HG03175 (cell line): ENCODE measurements at regions not wholly inside any gene's neighbourhood (a gene's known extent, or its start where the extent isn't known, plus 50 kb on each side); places are given as distances from the start of the nearest gene placed in this dataset.
"Not testable (repeated sequence)": the region's sequence is repeated elsewhere in the genome, so short reads cannot be mapped to it uniquely, and the experiment has no call there.

Experiments used
- ATAC-seq: cut with Tn5 transposase; IDR thresholded peaks from one replicate; pipeline ENCODE4 v1.9.1; 2021; ENCODE audit warnings: mild to moderate bottlenecking, moderate library complexity; ENCODE audit not compliant: unreplicated experiment

DNA sequence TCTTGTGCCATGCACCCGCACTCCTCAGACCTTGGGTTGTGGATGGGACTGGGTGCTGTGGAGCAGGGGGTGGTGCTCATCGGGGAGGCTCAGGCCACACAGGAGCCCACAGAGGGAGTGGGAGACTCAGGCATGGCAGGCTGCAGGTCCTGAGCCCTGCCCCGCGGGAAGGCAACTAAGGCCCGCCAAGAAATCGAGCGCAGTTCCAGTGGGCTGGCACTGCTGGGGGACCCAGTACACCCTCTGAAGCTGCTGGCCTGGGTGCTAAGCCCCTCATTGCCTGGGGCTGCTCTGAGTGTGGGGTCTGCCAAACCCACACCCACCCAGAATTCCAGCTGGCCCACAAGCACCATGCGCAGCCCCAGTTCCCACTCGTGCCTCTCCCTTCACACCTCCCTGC is 450.5 kb upstream of the FGF16 start:
- no peak for ATAC-seq

DNA sequence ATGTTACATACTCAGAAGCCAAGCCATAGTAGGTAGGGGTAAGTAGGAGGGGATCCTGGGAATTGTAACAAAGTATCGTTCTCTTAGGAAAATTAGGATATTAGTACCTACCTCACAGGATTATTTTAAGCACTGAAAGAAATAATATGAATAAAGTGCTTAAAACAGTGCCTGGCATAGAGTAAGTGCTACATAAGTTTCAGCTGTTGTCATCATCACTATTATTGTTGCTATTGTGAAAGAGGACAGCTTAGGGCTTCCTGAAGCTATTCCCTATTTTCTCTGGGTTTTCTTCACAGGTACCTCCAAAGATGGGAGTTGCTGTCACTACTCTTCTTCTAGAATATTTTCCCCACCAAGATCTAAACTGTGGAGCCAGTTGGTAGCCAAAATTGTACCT is 443.7 kb upstream of the FGF16 start:
- ATAC-seq = no peak

DNA sequence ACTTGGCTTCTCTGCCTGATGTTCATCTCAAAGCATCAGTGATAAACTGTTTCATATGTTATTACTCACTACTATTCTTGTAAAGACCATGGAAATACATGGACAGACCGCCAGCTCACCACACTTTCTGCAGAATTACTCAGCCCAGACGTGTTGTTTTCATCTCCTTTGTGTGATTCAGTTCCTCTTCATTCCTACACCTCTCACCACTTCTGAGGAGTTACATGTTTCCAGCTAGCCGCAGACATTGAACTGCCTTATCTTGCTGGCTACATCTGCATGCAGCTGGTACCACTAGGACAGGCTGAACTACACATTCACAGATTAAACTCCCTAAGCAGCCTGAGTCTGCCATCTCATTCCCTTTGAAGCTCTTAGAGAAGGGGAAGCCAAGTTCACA is 443.2 kb upstream of the FGF16 start:
- no peak for ATAC-seq

DNA sequence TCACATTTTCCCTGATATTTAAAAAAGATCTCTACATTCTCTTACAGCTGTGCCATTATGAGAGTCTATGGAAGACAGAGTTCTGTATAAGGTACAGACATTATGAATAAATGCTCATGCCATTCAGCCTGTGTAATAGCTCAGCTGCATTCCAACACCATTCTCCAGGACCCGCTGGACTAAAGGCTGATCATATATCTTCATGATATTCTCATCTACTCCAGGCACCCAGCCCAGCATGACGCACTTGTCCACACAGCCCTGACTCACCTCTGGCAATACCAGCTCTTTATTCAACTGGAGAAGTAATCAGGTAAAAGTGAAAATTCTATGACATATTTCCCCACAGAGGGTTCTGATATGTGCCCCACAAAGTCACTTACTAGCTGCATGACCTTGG is 437.5 kb upstream of the FGF16 start:
- ATAC-seq = no peak

DNA sequence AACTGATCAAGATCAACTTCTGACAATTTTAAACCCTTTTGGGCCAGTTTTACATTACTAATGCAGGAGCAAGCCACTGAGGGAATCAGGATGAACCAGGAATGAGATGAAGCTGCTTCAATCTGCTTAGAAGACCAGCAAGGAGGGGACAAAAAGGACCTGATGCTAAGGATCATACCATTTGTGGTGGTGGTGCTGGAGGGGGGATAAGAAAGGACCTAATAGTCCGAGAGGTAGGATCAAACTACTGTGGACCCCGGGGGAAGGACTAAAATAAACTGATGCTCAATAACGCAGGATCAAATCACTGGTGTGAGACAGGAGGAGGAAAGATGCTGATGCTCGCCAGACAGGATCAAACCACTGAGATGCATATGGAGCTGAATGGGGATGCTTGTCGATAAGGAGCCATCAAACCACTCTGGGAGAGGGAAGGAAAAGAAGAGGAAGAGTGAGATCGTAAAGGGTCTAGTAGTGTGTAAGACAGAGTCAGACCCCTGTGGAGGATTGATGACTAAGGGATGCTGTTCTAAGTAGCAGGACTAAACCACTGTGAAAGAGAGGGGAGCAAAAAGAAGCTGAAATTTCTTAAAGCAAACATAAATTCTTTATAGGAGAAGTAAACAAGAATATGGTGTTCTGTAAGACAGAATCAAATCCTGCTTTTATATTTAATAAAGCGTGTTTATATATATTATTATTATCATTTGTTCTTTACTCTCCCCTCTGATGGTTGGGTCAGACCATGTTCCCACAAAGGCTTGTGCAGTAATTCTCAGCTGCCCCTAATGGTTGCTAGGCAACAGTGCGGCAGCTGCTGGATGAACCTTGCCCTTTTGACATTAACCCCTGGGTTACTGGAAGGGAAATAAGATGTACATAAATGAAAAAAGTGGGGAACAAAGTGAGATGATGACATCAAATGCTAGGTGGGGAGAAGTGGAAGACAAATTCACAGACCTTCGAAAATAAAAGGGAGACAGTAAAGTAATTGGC is 432.5 kb upstream of the FGF16 start:
- ATAC-seq = no peak

DNA sequence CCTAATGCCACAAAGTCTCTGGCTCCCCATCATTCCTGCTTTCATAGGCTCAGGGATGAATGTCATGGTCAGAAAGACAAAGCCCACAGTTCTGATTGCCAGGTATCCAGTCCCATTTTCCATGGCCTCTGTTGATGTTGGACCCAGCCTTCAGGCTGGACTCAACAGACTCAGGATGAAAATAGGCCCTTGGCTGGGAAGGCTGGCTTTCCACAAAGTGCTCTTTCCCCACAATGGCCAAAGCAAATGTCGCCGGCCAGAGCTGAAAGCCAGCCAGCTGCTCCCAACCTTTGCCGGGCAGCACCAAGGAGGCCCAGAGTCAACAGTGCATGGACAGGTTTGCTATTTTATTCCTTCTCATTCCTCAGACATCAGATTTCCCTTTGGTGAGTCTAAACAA is 430.1 kb upstream of the FGF16 start:
- ATAC-seq = no peak

DNA sequence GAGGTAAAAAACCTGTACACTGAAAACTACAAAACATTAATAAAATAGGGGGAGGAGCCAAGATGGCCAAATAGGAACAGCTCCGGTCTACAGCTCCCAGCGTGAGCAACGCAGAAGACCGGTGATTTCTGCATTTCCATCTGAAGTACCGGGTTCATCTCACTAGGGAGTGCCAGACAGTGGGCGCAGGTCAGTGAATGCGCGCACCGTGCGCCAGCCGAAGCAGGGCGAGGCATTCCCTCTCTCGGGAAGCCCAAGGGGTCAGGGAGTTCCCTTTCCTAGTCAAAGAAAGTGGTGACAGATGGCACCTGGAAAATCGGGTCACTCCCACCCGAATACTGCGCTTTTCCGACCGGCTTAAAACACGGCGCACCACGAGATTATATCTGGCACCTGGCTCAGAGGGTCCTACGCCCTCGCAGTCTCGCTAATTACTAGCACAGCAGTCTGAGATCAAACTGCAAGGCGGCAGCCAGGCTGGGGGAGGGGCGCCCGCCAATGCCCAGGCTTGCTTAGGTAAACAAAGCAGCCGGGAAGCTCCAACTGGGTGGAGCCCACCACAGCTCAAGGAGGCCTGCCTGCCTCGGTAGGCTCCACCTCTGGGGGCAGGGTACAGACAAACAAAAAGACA is 400.9 kb upstream of the FGF16 start:
- ATAC-seq = not testable (repeated sequence)

DNA sequence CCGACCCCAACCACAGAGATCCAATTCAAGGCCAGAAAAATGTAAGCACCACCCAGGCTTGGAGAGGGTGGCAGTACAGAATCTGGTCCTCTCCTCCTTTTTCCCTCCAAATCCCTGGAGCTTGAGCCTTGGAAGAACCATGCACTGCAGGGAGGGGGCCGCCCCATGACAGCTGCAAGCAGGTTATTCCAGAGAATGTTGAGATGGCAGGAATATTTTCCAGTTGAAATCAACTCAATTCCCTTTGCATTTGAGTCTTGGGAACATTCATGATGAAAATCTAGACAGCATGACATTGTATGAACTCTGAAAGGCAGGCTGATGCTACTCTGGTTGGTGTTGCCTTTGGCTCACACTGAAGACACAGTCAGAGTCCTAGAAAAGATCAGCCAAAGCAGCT is 386.6 kb upstream of the FGF16 start:
- ATAC-seq = no peak

DNA sequence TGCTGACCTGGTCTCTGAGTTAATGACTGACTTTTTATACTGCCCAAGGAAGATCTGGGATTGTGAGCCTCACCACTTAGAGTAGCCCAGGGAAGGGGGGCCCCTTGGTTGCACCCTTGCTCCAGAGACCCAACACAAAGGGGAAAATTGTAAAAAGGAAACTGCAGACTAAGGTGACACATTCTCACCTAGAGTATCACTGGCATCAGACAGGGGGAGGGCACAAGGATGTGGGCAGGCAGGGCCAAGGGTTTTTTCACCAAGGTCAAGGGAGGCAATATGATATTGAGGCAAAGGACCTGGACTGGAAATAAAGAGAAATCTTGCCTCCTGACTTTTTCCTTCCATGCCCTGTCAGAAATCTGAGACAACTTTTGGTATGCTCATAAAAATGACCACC is 386.2 kb upstream of the FGF16 start:
- no peak for ATAC-seq

DNA sequence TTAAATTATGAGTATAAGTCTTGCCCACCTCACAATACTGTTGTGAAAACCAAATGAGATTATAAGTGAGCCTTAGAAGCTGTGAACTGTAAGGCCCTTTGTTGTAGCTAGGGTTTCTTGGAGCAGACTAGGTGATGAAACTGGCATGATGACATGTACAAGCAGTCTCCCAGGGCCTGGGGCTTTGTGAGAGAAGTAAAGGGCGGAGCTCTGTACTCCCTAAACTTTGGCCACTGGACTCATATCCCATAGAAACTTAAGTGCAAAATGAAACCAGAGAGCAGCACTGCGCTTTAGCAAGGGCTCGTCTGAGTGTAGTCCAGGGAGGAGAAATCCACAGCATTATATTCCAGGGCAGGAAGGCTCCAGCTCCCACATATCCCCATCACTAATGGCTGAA is 385.6 kb upstream of the FGF16 start:
- ATAC-seq = no peak

DNA sequence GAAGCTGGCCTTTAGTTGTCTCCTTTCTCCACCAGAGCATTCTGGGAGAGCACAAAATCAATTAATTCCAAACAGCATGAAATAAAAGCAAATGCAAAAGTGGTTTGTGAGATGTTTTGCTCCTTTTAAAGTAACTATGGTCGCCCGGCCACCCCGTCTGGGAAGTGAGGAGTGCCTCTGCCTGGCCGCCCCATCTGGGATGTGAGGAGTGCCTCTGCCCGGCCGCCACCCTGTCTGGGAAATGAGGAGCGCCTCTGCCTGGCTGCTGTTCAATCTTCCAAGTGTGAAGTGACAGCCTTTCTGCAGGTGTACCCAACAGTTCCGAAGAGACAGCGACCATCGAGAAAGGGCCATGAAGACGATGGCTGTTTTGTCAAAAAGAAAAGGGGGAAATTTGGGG is 381.3 kb upstream of the FGF16 start:
- ATAC-seq = no peak

DNA sequence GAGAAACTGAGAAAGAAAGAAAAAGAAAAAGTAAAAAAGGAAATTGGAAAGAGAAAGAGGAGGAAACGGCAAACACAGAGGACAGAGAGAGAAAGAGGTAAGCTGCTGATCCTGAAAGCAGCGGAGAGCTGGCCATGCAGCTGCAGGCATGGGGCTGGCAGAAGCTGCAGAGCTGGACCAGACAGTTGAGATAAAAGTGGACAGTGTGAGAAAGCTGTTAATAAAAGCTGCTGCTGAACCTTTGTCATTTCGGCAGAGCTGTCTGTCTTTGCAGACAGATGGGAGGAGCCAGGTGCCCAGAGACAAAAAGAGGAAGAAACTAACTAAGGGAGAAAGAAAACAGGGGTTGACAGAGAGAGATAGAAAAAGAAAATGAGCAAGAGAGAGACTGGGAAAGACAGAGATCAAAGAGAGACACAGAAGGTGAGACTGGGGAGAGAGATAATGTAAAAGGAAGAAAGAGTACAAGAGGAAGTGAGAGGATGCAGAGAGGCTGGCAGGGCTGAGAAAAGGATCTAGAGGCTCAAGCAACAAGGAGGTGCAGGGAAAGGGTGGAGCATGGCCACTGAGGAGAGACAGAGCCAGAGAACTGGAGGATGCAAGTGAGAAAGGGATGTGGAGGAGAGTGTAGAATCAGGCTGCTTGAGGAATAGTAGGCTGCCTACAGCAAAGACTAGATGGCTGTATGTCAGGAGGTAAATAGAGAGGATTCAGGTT is 376.8 kb upstream of the FGF16 start:
- peak; percentile 46 for ATAC-seq

DNA sequence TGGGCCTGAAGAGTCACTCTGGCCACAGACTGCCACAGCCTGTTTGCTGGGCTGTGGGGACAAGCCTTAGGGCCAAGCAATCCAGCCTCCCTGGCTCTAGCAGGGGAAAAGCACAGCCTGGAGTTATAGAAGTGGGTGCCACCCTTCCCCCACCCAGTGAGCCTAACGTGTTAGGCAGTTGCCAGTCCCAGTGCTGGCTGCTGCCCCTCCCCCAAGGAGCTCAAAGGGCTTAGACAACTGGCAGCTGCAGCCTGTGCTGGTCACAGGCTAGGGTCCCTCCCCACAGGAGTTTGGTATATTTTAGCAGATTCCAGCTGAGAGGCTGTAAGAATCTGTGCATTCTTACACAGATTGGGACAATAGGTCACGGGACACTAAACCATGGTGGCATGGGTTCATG is 370.3 kb upstream of the FGF16 start:
- no peak for ATAC-seq

DNA sequence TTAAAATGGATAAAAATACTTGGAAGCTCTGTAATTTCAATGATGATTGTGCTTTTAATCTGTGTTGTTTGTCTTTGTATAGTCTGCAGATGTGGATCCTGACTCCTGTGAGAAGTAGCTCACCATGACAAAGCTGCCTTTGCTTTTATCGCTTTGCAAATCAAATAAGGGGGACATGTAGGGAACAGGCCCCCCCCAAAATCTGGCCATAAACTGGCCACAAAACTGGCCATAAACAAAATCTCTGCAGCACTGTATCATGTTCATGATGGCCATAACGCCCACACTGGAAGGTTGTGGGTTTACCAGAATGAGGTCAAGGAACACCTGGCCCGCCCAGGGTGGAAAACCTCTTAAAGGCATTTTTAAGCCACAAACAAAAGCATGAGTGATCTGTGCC is 366.0 kb upstream of the FGF16 start:
- not testable (repeated sequence) for ATAC-seq

DNA sequence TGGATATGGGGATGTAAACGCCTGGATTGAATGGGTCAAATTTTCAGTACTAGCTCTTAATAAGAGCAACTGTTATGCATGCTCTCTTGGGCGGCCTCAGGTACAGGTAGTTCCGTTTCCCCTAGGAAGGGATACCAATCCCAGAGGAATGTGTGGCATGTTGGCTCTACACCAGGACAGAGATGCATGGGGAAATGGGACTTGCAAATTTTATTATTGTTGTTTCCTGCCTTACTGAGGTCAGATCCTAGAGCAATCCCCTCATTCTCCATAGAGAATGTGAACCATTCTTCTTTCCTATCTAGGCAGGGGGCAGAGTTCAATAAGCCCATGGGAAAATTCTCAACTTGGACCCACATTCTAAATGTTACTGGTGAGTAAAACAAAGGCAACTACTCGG is 361.8 kb upstream of the FGF16 start:
- no peak for ATAC-seq

DNA sequence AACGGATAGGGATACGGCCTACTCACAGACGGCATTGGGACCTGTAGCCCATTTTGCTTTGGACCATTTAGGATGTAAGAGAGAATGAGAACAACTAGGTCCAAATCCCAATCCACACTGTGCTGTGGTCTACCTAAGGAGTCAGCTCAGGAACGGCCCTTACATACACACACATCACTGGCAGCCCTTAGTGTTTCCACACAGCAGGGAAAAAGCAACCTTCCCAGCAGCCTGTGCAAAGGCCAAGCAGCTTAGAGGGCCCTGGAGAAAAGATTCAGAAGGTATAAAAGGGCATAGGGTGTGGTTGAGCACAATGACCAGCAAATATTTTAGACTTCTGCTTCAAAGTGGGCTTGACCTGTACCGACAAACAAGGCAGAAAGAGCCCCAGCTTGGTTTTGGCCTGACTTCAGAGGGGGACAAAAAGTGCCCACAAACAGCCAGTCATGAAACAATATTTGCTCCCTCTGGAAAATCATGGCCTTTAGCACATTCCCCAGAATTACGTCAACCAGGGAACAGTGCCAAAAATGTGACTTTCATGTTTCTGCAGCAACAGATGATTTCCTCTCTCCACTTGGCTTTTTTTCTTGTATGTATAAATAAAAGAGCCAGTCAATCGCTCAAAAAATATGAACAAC is 359.5 kb upstream of the FGF16 start:
- ATAC-seq = no peak

DNA sequence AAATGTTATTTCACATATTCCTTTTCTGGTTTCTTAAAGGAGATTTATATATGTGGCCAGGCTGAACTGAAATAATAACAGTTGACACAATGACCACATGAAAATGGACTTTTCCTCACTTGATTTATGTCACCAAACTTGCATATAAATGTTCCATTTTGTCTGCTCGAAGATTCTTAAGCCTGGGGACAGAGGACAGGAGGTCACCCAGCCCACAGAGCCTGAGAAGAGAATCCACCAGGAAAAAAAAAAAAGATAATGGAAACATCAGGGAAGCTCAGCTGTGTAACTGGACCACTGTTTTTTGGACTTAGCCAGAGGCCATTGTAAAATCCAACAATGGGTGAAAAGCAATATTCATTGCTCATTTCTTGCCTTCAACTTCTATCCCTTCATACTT is 359.0 kb upstream of the FGF16 start:
- no peak for ATAC-seq

DNA sequence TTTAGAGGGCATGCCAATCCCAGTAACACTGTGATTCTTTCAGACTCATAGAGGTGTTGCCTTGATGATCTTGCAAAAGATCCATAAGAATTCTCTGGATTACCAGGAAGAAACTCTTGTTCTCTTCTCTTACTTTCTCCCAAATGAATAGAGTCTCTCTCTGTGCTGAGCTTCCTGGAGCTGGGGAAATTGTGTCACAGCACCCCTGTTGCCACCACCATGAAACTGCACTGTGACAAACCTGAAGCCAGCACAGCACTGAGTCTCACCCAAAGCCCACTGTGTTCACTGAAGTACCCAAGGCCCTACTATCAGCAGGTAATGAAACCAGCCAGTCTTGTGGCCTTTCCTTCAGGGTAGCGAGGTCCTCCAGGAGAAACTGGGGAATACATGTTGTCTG is 332.7 kb upstream of the FGF16 start:
- no peak for ATAC-seq

DNA sequence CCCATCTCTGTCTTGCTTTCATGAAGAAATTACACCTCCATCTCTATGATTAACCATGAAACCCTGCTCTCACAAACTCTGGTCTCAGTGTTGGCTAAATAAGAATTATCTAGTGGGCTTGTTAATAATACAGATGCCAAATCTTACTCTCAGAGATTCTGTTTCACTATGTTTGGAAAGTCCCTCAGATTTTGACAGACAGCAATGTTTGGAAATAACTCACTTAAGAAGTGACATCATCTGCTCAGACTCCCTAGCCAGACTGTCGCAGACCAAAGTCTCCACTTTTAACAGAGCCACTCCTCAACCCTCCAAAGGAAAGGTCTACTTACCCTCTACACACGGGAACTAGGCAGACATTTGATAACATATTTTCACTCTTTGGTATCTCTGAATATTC is 328.5 kb upstream of the FGF16 start:
- no peak for ATAC-seq

DNA sequence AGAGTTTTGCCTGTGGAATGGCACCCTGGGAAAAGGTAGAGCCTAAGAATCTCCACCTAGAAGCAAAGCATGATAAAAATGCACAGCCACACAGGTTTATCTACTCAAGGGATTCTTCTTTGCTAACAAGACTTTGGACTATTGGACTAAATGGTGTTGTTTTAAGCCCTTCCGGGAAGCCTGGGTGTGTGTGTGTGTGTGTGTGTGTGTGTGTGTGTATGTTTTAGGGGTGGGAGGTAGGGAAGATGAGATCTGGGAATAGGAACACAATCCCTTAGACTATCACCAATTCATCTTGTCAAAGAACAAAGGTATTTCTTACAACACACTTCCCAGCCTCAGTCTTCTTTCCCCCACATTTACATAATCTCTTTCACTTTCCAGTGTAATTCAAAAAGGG is 327.5 kb upstream of the FGF16 start:
- ATAC-seq = no peak

DNA sequence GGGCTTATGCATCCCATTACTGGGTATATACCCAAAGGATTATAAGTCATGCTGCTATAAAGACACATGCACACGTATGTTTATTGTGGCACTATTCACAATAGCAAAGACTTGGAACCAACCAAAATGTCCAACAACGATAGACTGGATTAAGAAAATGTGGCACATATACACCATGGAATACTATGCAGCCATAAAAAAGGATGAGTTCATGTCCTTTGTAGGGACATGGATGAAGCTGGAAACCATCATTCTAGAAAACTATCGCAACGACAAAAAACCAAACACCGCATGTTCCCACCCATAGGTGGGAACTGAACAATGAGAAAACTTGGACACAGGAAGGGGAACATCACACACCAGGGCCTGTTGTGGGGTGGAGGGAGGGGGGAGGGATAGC is 323.3 kb upstream of the FGF16 start:
- not testable (repeated sequence) for ATAC-seq
